Naive thymus-derived CD4-positive, alpha-beta T cell (primary cell): ENCODE measurements at regions not wholly inside any gene's neighbourhood (a gene's known extent, or its start where the extent isn't known, plus 50 kb on each side); places are given as distances from the start of the nearest gene placed in this dataset.

ENCODE experiments used
- ATAC-seq: fragments of 150-1000 bp; cut with Tn5 transposase; 2 replicates; pipeline ENCODE4 v1.10.0; 2021; ENCODE audit warnings: mild to moderate bottlenecking, moderate library complexity
- CTCF ChIA-PET: fragments of 350-600 bp; sonication (Branson Sonifier 250); formaldehyde crosslinking; loops from one replicate; lab custom pipeline; 2021; ENCODE audit warnings: antibody characterized with exemption; lab: Charles Lee
- POLR2A ChIA-PET: fragments of 350-600 bp; sonication (Branson Sonifier 250); formaldehyde crosslinking; loops from one replicate; lab custom pipeline; 2021; ENCODE audit warnings: antibody characterized with exemption, inconsistent platforms; lab: Charles Lee
- DNase-seq, 9 donors: peaks; one replicate each; pipeline versions ENCODE4 v3.0.0 to v3.0.0-alpha.2; 2020 to 2022; ENCODE audit warnings: mixed read lengths in 1 of 9
- H3K27ac ChIP-seq: one replicate; pipeline ENCODE4 v1.7.0; 2013; ENCODE audit warnings: mild to moderate bottlenecking, low read depth, low read length, moderate library complexity
- H3K27me3 ChIP-seq, 2 donors: one replicate each; pipeline ENCODE4 v1.7.0; 2013; ENCODE audit warnings: low read length in 2 of 2, mild to moderate bottlenecking in 2 of 2, moderate library complexity in 2 of 2; ENCODE audit not compliant: control insufficient read depth in 2 of 2, insufficient read depth in 2 of 2
- H3K36me3 ChIP-seq, 3 experiments: 1 replicate in 2 of 3; 2 replicates in 1 of 3; pipeline ENCODE4 v1.7.0; 2013; ENCODE audit warnings: low read length in 3 of 3, mild to moderate bottlenecking in 3 of 3, moderate library complexity in 1 of 3; ENCODE audit not compliant: insufficient read depth in 3 of 3, control insufficient read depth in 2 of 3
- H3K4me1 ChIP-seq, 2 donors: one replicate each; pipeline ENCODE4 v1.7.0; 2013; ENCODE audit warnings: low read length in 2 of 2, mild to moderate bottlenecking in 2 of 2, moderate library complexity in 1 of 2; ENCODE audit not compliant: control insufficient read depth in 2 of 2, insufficient read depth in 2 of 2
- H3K4me3 ChIP-seq: 2 replicates; pipeline ENCODE4 v1.7.0; 2013; ENCODE audit warnings: mild to moderate bottlenecking, low read length
- H3K9me3 ChIP-seq, 3 experiments: 1 replicate in 2 of 3; 2 replicates in 1 of 3; pipeline ENCODE4 v1.7.0; 2013; ENCODE audit warnings: low read length in 3 of 3; ENCODE audit not compliant: control insufficient read depth in 2 of 3
- H3K27ac Mint-ChIP-seq, 9 donors: one replicate each; pipeline ENCODE4 v1.8.0; 2020 to 2022; ENCODE audit warnings: mixed read lengths in 9 of 9, mild to moderate bottlenecking in 8 of 9, moderate library complexity in 5 of 9, inconsistent platforms in 2 of 9
- H3K27me3 Mint-ChIP-seq, 5 donors: one replicate each; pipeline ENCODE4 v1.8.0; 2021 to 2022; ENCODE audit warnings: mixed read lengths in 5 of 5, mild to moderate bottlenecking in 1 of 5
- H3K36me3 Mint-ChIP-seq, 5 donors: one replicate each; pipeline ENCODE4 v1.8.0; 2020 to 2022; ENCODE audit warnings: mixed read lengths in 5 of 5, mild to moderate bottlenecking in 3 of 5, inconsistent platforms in 1 of 5
- H3K4me1 Mint-ChIP-seq, 7 donors: one replicate each; pipeline ENCODE4 v1.8.0; 2020 to 2022; ENCODE audit warnings: mixed read lengths in 7 of 7, mild to moderate bottlenecking in 3 of 7, inconsistent platforms in 1 of 7
- H3K4me3 Mint-ChIP-seq, 10 donors: one replicate each; pipeline ENCODE4 v1.8.0; 2020 to 2022; ENCODE audit warnings: mild to moderate bottlenecking in 10 of 10, mixed read lengths in 10 of 10, moderate library complexity in 6 of 10, inconsistent platforms in 2 of 10
- H3K9me3 Mint-ChIP-seq, 11 donors: one replicate each; pipeline ENCODE4 v1.8.0; 2020 to 2022; ENCODE audit warnings: mixed read lengths in 11 of 11, mild to moderate bottlenecking in 4 of 11, inconsistent platforms in 1 of 11, moderate library complexity in 1 of 11
- intact Hi-C, 2 donors: fragments of 100-400 bp; cut with micrococcal nuclease; formaldehyde crosslinking; loops; one replicate each; pipeline ENCODE4 v1.15.1; 2023

DNA sequence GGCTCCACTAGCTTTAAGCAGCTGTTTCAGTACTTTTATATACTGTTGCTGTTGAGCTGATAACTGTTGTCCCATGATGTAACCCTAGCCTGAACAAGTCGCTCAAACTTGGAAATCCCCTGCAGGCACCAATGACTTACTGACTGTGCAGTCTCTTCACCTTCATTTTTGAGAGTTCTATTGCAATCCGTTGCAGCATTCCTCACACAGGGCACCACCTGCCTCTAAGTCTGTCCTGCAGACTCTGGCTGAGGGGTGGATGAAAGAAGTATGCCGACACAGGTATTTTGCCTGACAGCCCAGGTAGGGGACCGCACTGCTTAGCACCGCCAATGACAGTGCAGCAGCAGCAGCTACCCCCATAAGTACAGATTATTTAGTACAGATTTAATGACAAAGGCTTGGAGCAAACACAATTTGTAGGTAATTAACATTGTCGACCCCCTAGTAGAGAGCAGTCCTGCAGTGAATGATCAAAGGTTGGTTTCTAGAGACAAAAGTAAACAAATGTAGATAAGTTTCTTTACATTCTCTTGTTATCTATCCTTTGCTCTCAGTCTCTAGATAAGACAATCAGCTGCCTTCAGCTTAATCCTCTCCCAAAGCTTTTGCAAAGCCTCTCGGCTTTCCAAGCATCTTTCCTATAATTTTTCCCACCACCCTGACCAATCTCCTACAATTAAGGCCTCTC lies 205.0 kb downstream of the PABPC4L start:
- ChIA-PET POLR2A (no interaction called here), CTCF (no interaction called here)
- Histone ChIP-seq H3K9me3 (no peaks in the 10 kb centered on the region), H3K4me1 (no peaks in the 10 kb centered on the region), H3K36me3 (no peaks in the 10 kb centered on the region), H3K27me3 (no peaks in the 10 kb centered on the region), H3K4me3 (no peak overlapping the region), H3K27ac (no peak overlapping the region)
- DNase-seq: no peak
- Mint-ChIP-seq H3K4me1 (no peaks in the 10 kb centered on the region), H3K27me3 (no peaks in the 10 kb centered on the region), H3K36me3 (no peaks in the 10 kb centered on the region), H3K4me3 (no peak overlapping the region), H3K27ac (no peak overlapping the region), H3K9me3 (peaks cover 0 to 24% (median 5%) of the 10 kb centered on the region in 11 donors)
- intact Hi-C loops: no loop called here
- ATAC-seq: no peak

DNA sequence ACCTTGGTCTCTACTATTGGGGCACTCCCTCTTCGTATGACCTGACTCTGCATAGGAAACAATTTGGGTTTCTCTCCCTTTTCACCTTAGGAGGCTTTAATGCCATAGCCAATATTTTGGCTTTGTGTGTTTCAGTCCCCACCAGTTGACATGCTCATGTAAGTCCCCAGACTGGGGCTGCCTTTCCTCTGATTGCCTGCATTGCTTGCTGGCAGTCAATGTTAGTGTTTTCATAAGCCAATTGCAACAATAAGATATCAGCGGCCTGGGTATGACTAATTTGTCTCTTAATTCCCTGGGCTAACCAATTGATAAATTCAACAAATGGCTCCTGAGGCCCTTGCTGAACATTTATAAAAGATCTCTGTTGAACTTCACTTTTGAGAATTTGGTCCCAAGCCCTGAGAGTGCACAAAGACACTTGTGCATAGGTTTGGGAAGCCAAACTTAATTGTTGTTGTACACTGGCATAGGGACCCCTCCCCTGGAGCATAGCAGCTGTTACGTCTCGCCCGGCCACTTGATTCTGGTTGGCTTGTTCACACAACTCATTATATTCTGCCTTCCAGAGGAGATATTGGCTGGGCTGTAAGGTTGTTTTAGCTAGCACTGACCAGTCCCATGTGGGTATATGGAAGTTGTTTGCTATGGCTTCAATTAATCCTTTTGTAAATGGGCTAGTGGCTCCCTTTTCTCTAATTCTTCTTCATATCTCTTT lies 206.2 kb downstream of the PABPC4L start:
- DNase-seq (no peak), ATAC-seq (no peak)
- intact Hi-C loops: no loop called here
- POLR2A ChIA-PET: no interaction called here
- no peaks in the 10 kb centered on the region for H3K27me3 ChIP-seq
- H3K9me3 Mint-ChIP-seq: peaks cover 0 to 26% (median 7%) of the 10 kb centered on the region in 11 donors
- H3K4me3 ChIP-seq: no peak overlapping the region
- H3K27ac Mint-ChIP-seq: no peak overlapping the region
- H3K27me3 Mint-ChIP-seq: no peaks in the 10 kb centered on the region
- no peaks in the 10 kb centered on the region for H3K36me3 ChIP-seq
- H3K36me3 Mint-ChIP-seq: no peaks in the 10 kb centered on the region
- no peak overlapping the region for H3K27ac ChIP-seq
- no peak overlapping the region for H3K4me3 Mint-ChIP-seq
- H3K9me3 ChIP-seq: no peaks in the 10 kb centered on the region
- no peaks in the 10 kb centered on the region for H3K4me1 ChIP-seq
- CTCF ChIA-PET: no interaction called here
- no peaks in the 10 kb centered on the region for H3K4me1 Mint-ChIP-seq

DNA sequence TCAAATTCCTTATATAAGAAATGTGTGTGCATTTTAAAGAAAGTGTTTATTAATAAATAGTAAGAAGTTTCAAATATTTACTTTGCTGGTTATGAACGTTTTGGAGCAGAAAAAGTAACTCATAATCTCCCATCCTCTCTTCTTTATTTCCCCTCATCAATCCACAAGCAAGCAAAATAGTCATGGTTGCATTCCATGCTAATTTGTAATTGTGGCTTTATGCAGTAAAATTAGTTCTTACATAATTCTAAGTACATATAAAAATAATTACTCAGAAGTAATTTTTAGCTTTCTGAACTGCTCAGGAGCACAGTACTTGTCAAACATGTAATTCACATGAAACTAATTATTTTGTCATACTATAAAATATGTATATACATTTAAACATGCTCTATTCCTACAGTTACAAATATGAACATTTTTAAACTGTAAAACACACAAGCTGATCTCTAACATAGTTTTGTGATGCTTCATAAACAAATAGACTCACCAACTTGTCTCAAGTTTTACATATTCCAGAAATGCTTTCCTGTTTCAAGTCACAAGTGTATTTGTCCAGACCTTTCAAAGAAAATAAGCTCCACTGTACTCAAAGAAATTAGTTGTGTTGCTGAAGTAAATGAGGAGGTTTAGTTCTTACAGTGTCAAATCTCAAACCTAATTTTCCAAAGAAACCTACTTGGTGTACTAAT lies 218.9 kb downstream of the PABPC4L start:
- peaks cover 0 to 11% (median 0%) of the 10 kb centered on the region in 11 donors for H3K9me3 Mint-ChIP-seq
- intact Hi-C loops: no loop called here

DNA sequence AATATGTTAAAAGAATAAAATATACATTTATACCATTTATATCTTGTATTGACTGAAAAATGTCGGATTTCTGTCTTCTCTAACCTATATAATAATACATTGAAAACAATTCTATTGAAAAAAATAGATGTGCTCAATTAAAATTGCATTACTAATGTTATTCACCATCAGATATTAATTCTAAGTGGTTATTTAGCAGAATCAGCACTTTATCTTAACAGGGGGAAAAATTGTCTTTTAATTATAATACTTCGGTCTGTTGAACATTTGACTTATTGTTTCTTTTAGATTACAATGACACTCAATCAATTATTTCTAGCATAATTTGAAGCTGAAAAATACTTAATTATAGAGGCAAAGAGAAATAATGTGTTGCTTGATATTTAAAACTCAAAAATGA lies 220.3 kb downstream of the PABPC4L start:
- H3K4me3 Mint-ChIP-seq: no peak overlapping the region
- H3K27me3 ChIP-seq: no peaks in the 10 kb centered on the region
- ATAC-seq (no peak), DNase-seq (no peak)
- H3K27ac Mint-ChIP-seq: no peak overlapping the region
- no peaks in the 10 kb centered on the region for H3K4me1 ChIP-seq
- no peaks in the 10 kb centered on the region for H3K4me1 Mint-ChIP-seq
- CTCF ChIA-PET: no interaction called here
- H3K9me3 Mint-ChIP-seq: peaks cover 0 to 21% (median 0%) of the 10 kb centered on the region in 11 donors
- H3K36me3 Mint-ChIP-seq: no peaks in the 10 kb centered on the region
- no peak overlapping the region for H3K4me3 ChIP-seq
- H3K9me3 ChIP-seq: no peaks in the 10 kb centered on the region
- intact Hi-C loops: no loop called here
- H3K36me3 ChIP-seq: no peaks in the 10 kb centered on the region
- no peak overlapping the region for H3K27ac ChIP-seq
- no peaks in the 10 kb centered on the region for H3K27me3 Mint-ChIP-seq
- POLR2A ChIA-PET: no interaction called here

More for the DNA sequence above, 218.9 kb downstream of the PABPC4L start:
- H3K27ac ChIP-seq: no peak overlapping the region
- DNase-seq (no peak), ATAC-seq (no peak)
- ChIA-PET CTCF (no interaction called here), POLR2A (no interaction called here)
- Mint-ChIP-seq H3K4me3 (no peak overlapping the region), H3K4me1 (no peaks in the 10 kb centered on the region), H3K27ac (no peak overlapping the region), H3K27me3 (no peaks in the 10 kb centered on the region), H3K36me3 (no peaks in the 10 kb centered on the region)
- no peaks in the 10 kb centered on the region for H3K4me1 ChIP-seq
- H3K36me3 ChIP-seq: no peaks in the 10 kb centered on the region
- H3K9me3 ChIP-seq: no peaks in the 10 kb centered on the region
- no peak overlapping the region for H3K4me3 ChIP-seq
- H3K27me3 ChIP-seq: no peaks in the 10 kb centered on the region

DNA sequence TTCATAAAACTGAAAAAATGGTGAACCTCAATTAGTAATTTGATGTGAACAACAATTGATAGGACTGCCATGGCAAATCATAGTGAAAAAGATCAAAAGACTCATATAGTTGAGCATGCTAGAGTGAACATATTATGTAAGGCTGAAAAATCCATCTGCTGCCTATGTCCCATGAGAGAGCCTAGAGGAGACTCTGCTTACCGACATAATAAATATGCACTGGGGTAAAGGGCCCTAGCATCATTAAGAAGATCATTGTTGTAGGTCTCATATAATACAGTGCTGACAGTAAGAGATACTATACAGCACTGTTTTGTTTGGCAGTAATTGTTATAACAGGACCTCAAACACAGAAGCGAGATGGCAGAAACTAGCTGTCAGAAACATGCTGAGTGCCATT lies 229.0 kb downstream of the PABPC4L start:
- ATAC-seq (no peak), DNase-seq (no peak)
- H3K27ac ChIP-seq: no peak overlapping the region
- H3K36me3 ChIP-seq: no peaks in the 10 kb centered on the region
- H3K27me3 ChIP-seq: no peaks in the 10 kb centered on the region
- H3K27ac Mint-ChIP-seq: no peak overlapping the region
- H3K4me3 ChIP-seq: no peak overlapping the region
- no peaks in the 10 kb centered on the region for H3K4me1 ChIP-seq
- ChIA-PET POLR2A (no interaction called here), CTCF (no interaction called here)
- H3K27me3 Mint-ChIP-seq: no peaks in the 10 kb centered on the region
- H3K36me3 Mint-ChIP-seq: no peaks in the 10 kb centered on the region
- no peak overlapping the region for H3K4me3 Mint-ChIP-seq
- no peaks in the 10 kb centered on the region for H3K4me1 Mint-ChIP-seq
- intact Hi-C loops: no loop called here
- no peaks in the 10 kb centered on the region for H3K9me3 ChIP-seq
- peaks cover 0 to 29% (median 4%) of the 10 kb centered on the region in 11 donors for H3K9me3 Mint-ChIP-seq

DNA sequence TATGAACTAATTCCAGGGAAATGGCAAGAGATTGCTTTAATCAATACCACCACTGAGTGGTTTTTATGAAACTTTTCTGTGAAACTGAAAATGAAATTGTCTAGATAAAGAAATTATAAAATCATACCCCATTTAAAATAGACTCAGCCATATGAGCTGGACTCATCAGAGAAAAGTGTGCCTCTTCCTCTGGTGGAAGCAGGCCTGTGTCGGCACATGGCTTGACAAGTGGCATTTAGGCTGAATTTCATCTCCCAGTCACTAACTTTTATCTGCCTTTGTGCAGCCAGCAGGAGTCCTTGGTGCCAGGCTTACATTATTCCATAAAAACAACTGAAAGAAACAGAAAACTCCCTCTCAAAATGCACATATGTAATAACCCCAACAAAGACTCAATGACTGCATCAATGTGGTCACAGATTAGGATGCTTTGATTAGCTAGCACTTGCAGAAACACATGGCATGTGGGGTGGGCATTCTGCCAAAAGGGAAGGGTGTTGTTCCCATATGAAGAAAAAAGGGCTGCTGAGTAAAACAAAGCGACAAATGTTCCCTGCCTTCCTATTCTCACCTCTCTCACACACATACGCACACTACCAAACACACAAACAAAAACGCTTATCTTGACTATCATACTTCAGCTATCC lies 232.3 kb downstream of the PABPC4L start:
- ATAC-seq (no peak), DNase-seq (no peak)
- intact Hi-C loops: no loop called here
- Histone ChIP-seq H3K27me3 (no peaks in the 10 kb centered on the region), H3K36me3 (no peaks in the 10 kb centered on the region), H3K27ac (no peak overlapping the region), H3K4me3 (no peak overlapping the region), H3K9me3 (no peaks in the 10 kb centered on the region), H3K4me1 (no peaks in the 10 kb centered on the region)
- Mint-ChIP-seq H3K4me1 (no peaks in the 10 kb centered on the region), H3K27ac (no peak overlapping the region), H3K4me3 (no peak overlapping the region), H3K36me3 (no peaks in the 10 kb centered on the region), H3K27me3 (no peaks in the 10 kb centered on the region), H3K9me3 (peaks cover 0 to 26% (median 8%) of the 10 kb centered on the region in 11 donors)
- CTCF ChIA-PET: no interaction called here
- POLR2A ChIA-PET: no interaction called here
